NCI-H2227 (cell line): ENCODE measurements at regions not wholly inside any gene's neighbourhood (a gene's known extent, or its start where the extent isn't known, plus 50 kb on each side); places are given as distances from the start of the nearest gene placed in this dataset.

ENCODE experiments used
- DNase-seq: peaks from one replicate; lab custom pipeline; 2025; ENCODE audit not compliant: unreplicated experiment; lab: John Stamatoyannopoulos, UW

DNA sequence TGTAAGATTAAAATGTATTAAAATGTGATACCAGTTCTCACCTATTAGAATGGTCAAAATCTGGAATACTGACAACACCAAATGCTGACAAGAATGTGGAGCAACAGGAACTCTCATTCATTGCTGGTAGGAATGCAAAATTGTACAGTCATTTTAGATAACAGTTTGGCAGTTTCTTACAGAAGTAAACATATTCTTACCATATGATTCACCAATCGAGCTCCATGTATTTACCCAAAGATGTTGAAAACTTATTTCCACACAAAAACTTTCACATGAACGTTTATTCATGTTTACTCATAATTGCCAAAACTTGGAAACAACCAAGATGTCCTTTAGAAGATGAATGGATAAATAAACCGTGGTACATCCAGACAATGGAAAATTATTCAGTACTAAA lies 1193.5 kb upstream of the ACVR2A start:
- no peak for DNase-seq

DNA sequence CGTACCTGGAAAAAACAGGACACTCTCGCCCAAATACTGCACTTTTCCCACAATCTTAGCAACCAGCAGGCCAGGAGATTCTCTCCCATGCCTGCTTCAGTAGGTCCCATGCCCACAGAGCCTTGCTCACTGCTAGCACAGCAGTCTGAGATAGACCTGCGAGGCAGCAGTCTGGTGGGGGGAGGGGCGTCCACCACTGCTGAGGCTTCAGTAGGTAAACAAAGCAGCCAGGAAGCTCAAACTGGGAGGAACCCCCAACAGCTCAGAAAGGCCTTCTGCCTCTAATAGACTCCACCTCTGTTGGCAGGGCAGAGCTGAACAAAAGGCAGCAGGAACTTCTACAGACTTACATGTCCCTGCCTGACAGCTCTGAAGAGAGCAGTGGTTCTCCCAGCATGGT lies 1202.8 kb upstream of the ACVR2A start:
- DNase-seq = no peak

DNA sequence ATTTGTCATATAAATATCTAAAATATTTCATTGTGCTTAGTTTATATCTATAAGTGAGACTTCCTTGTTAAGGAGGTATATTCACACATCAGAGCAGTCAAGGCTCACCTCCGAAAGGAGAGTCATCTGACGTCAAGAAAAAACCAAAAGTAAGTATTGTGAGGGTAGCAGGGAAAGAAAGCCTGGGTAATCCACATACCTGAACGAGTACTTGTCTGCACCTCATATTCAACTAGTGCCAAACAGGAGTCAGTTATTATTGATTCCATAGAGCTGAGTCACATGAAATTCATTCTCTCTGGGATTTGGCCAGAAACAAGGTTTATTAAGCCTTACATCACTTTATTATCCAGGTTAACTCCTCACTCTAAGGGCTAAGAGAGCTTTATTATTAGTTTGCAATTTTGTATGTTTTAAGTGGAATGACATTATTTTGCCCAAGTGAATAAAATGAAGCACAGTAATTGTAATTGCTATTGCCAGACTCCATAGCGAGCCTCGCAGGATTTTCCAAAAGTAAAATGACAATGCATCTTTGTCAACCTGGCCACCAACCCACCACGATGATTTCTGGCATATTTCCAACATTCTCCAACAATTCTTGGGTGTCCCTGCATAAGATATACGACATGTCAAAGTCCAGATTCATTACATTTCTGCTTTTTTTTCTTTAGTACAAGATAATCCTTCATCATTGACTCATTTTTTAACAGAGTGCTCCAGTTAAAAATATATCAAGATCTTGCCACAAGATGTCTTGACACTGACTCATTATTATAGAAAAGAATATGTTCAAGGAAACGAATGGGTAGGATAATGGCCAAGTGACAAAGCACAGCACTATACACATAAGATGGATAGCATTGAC lies 1210.4 kb upstream of the ACVR2A start:
- no peak for DNase-seq

DNA sequence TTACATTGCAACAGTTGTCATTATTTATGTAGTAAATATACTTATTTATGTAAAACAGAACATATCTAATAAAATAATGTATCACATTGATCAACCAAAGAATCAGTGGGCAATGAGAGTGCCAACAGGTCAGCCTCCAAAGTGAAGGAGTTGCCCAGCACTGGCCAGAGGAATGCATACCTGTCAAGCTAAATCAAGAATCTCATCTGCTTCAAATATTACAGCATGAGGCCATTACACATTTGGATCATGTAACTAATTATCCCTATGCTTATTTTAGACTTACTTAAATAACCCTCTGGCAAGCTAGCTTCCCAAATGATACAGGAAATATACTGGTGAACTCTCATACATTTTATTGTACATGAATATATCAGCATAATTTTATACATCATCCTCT lies 1211.7 kb upstream of the ACVR2A start:
- DNase-seq = no peak

DNA sequence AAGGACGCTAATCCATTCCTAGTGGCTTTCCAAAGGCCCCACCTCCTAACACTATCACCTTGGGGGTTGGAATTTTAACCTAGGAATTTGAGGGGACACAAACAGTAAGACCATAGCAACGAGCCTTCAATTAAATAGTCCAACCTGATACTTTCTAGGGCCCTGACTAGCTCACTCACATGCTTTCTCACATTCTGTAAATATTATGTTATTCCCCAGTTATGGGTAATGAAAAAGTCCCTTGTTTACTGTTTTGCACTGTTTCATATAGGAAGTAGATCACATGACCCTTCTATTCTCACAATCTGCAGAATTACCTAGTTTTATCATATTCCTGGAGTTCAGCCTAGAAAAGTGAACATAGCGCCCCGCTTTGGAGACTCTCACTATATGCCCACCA lies 1212.1 kb upstream of the ACVR2A start:
- DNase-seq = no peak

DNA sequence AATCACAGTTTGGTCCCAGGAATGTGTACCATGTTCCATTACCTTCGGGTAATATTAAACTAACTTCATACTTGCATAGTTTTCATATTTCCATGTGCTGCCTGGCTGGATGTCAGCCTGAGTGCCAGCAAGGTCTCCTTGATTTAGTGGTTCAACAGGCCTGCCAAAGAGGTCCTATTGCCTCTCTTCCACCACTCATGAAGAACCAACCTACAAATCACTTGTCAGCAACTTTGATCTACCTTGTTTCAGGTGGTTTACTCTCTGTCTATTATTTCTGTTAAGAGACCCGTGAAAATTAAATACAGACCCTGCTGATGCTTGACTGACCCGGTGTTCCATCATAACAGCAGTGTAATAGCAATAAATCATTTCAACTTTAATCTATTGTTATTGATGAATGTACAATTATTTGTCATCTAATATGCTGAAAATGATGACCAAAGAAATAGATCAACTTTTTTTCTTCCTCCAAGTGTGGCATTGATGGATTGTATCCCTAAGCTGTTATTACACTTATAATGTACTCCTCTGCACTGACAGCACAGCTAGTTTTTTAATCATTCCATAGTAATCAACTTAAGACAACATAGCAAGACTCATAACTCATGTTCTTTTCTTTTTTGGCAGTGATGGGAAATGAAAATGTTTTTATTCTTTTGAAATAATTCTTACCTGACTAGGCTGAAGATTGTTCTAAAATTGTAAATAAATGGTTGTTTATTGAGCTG lies 1220.2 kb upstream of the ACVR2A start:
- no peak for DNase-seq

DNA sequence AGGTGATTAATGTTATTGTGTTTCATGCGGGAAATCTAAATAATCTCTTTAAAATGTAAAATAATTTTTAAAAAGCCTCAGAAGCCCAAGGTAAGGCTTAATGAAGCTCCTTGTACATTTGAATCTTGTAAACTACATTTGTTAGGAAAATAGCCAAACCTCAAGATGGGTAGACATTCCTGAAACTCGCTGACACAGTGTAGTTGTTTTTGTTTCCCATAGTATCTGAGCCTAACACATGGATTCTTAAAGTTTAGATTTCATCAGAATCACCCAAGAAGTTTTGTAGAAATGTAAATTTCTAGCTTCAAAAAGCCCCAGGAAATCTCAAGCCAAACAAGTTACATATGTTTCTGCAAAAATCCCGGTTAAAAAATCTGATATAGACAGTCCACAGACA lies 1221.1 kb upstream of the ACVR2A start:
- DNase-seq = no peak

DNA sequence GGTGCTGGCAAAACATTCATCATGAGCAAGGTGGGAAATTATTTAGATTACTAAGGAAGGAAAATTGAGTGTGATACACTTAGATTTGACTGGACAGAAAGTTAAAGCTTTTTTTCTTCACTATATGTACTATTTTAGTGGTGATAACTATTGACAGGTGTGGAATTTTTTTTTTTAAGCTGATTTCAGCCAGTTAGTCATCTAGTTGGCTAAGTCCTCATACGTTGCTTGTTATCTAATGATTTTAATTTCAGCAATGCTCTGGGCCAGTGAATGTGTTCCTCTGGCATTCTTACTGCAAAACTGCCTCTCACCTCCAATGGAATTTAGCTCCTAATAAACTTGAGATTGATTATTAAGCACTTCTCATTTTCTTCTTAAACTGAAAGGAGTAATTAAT lies 1223.2 kb upstream of the ACVR2A start:
- DNase-seq = no peak

DNA sequence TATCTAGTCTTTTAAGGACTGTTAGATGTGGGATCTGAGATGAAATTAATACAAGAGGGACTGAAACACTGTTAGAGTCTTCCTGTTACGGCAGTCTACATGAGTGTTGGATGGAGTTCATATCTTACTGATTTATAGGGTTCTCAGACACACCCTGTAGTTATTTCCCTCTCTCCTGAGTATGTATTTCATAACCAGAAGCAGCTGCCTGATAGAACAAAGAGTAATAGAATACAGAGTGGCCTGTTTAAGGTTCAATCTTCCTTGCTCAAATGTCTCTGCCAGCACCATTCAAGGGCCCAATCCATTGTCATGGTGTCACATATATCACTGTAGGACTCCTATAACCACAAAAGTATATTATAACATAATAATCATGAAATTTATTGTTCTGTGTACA lies 1229.1 kb upstream of the ACVR2A start:
- no peak for DNase-seq

DNA sequence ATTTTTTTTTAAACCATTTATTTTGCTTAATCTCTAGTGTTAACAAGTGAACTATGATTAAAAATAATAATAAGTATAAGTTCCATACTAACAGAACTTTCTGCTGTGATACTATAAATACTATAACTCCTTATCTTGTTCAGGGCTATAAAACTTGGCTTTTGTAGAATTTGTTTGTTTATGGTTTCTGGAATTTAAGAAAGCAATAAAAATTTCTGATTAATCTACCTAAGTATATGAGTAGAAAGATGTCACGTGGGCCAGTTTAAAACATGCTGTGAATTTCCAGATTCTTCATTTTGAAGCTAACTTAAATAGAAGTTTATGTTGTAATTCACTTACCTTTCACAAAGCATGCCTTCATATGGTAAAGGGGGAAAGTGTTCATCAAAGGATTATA lies 1236.3 kb upstream of the ACVR2A start:
- no peak for DNase-seq

DNA sequence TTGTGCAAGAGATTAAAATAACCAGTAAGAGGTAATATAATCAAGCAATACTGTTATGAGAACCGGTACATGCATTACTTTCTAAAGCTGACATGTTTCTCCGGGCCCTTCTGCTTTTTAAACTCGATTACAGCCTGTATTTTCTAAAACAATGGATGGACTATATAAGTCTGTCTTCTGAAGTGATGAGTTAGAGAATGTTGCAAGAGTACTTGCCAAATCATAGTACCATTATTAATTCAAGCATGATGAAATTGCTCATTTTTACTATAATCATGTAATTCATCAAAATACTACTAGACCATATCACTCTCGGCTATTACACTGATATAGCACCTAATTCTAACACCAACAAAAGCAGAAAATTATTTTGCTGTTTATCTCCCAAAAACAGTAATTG lies 1240.3 kb upstream of the ACVR2A start:
- DNase-seq = no peak

DNA sequence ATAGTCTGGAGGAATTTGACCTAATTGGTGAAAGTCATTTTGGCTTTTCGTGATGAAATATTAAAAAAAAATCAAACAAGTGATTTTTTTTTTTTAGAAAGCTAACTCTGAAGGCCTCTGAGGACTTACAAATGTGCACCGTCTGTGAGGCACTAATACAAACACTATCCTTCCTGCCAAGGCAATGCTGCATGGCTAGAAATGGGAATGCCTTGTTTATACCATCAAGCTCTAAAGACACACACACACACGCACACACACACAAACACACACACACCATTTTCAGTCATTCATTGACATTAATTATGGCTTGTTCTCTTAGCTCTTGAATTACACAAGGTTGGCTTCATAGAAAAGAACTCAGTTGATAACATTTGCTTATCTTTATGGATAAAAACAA lies 1242.0 kb upstream of the ACVR2A start:
- DNase-seq = no peak

DNA sequence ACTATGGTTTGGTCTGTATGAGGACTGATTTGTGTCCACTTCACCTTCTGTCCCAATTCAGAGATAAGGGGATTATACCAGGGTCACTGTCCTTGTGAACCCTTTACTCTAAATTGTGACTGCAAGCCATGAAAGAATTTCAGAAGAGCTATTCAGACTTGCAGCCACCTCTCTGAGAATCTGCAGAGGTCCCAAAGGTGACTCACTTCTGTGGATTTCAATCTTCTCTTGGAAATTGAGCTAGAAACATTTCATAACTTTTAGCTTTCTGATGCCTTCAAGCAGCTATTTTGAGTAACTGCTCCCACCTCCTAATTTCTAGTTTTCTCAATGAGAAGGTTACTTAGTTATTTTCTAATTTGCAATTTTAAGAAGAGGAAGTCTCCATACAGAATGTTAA lies 1242.4 kb upstream of the ACVR2A start:
- no peak for DNase-seq

DNA sequence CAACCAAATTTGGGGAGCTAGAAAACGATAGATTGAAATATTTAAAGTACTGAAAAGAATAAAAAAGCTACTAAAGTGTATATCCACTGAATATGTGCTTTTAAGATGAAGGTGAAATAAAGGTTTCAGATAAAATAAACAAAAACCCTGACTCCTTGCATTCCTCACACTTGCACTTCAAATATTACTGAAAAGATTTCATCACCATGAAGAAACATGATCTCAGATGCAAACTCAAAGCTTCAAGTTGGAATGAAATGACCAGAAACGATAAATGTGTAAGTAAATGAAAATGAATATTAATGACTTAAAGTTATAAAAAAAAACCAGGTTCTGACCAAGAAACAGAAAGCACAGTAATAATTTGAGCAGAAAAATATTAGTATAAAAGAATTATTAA lies 1246.0 kb upstream of the ACVR2A start:
- DNase-seq = no peak

DNA sequence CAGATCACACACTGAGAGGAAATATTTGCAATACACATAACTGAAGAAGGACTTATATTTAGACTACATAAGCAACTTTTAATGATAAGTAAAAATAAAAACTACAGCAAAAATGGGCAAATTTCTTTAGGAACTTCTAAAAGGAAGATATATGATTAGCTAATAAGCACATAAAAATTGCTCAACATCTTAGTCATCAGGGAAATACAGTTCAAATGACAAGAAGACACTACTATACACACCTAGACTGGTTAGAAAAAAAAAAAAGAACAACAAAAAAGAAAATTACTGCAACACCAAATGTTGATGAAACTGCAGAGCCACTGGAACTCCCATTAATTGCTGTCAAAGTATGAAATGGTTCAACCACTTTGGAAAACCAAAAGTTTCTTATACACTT lies 1247.5 kb upstream of the ACVR2A start:
- no peak for DNase-seq

DNA sequence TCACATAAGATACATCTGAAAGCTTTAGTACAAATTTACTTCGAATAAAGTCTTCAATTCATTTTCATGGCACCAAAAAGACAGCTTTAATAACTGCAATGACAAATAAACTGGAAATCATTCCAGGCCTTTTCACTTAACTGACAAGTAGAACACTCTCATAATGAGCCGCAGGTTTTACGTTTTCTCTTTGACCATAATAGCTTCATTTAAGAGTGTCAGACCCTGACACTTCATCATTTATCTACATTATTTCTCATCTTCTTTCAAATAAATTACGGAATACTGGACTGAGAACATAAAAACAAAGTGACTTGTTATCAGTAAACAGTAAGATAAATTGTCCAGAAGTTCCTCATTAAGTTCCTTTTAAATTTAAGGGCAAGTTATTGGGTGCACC lies 1252.9 kb upstream of the ACVR2A start:
- no peak for DNase-seq

DNA sequence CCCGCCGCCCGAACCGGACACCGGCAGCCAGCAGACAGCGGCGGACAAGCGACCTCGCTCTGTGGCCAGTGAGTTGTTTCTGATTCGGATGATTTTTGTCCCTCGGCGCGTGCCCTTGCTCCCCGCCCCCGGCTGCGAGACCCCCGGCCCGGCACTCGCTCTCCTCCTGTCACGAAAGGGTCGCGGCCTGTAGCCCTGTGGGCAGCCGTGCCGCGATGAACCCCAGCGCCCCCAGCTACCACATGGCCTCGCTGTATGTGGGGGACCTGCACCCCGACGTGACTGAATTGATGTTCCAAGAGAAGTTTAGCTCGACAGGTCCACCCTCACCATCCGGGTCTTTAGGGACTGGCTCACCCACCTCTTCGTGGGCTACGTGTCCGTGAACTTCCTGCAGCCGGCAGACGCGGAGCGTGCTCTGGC lies 1257.5 kb upstream of the ACVR2A start:
- DNase-seq = no peak

DNA sequence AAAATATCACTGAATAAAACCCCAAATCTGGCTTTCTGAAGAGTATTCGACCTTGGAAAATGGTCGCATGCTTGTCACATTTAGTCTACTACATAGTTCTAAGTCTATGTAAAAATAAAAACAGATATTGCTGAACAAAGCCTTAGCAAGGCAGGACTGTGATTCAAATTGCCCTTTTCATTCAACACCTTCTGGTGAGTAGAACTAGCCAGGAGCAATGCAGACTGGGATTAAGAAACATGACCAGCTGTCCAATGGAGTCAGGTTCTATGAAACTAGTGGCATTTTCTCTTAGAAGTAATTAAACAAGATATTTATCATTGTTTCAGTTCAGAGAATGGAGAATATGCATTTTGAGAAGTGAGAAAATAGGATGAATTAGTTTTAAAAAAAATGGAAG lies 1260.5 kb upstream of the ACVR2A start:
- no peak for DNase-seq

DNA sequence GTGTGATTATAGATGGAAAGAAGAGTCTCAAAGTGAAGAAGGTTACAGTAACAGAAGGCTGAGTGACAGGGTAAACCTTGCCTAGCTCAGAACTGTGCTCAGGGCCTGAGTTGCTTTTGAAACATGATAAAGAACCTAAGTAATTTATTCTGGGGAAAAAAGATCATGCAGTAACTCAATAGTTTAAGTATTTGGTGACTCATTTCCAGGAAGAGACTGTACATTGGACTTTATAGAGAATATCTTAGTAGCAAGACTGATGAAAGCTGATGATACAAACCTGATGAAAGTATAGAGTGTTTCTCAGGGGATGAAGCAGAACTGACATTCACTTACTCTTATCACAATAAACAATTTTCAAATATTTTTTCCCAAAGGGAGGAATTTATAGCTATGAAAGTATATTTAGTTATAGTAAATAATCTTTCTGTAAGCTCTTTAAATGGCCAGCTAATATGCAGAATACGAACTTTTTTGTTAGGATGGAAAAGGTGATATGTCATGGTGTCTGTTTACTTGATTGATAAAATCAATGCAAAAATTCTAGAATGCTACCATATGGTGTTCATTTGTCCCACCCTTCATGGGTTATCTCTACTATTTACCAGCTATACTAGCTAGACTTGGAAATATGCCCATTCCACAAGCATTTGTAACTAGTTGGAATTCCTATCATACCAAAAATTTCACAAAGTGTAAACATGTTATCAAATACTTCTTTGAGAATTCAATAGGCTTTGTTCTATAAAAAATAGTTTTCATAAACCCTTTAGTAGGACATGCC lies 1265.5 kb upstream of the ACVR2A start:
- DNase-seq = no peak

DNA sequence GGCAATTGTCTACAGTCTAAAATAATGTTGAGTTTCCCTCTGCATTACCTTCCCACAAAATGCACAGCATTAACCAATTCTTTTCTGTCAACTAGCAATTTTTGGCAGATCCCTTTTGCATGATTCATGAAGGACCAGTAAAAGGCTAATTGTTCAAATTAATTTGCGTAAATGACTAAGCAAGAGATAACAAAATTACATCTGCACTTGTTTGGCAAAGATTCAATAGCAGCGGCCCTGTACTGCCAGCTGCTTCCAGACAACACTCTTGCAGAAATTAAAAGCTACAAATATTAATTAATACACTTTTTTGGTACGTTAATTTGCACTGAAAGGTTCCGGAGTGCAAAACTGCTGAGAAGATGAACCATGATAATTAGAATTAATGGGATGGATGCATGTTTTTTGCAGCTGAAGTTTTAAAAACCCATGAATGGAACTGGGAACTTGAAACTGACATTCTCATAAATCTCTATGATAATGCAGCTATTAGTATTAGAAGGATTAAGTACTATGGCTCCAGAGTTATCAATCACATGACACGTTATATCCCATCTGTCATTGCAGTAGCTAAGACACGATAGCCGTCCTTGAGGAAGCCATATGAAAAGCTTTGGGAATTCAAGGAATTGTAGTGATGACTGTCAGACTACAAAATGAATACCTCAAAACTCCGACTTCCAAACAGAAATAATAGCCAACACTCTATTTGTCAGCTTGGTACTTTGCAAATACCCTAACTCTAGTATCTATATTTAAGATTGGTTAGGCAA lies 1268.3 kb upstream of the ACVR2A start:
- no peak for DNase-seq

DNA sequence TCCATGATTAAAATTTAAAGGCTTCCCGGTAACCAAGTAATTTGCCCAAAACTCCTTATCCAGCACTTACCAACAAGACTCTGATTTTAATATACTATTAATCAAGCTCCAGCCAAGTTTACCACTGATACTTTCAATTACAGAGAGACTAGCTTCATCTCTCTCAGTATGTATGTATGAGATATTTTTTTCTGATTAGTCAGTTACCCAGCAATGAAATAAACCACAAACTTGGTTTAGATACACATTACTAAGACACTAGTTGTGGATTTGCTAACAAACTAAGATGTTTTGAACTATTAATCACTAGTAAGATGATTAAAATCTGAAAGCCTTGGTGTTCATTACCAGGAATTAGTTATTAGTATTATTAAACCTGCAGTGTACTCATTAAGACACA lies 1272.2 kb upstream of the ACVR2A start:
- DNase-seq = no peak
